ENCODE measurements at regions not wholly inside any gene's neighbourhood (a gene's known extent, or its start where the extent isn't known, plus 50 kb on each side); places are given as distances from the start of the nearest gene placed in this dataset.

DNA sequence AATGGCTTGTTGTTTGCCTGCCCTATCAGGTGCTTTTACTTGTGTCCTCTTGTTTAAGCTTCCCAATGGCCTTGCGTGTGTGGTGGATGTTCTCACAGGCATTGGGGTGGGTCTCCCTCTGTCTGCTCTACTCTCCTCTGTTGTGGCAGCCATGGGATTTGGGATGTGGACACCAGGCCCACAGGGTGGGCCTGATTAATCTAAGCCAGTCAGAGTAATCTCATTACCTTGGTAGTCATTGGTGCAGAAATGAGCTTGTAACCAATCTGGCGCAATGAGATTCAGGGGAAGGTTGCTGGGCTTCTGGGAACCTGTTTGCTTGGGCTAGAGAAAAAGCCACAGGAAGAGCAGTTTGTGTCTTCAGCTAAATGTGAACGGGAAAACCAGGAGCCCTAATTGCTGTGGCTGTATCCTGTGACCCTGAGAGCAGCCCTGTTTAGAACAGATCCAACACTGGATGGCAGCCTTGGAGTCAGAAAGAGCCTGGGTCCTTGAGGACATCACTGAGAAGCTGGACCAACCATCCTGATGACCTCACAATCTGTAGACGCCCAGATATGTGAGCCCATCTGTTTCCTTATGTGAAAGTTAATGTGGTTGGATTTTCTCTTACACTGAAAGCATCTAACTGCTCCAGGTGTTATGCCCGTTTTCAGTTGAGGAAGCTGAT, 157.3 kb upstream of the UBE2E1 start:
- TF ChIP-seq, protein P1, sequence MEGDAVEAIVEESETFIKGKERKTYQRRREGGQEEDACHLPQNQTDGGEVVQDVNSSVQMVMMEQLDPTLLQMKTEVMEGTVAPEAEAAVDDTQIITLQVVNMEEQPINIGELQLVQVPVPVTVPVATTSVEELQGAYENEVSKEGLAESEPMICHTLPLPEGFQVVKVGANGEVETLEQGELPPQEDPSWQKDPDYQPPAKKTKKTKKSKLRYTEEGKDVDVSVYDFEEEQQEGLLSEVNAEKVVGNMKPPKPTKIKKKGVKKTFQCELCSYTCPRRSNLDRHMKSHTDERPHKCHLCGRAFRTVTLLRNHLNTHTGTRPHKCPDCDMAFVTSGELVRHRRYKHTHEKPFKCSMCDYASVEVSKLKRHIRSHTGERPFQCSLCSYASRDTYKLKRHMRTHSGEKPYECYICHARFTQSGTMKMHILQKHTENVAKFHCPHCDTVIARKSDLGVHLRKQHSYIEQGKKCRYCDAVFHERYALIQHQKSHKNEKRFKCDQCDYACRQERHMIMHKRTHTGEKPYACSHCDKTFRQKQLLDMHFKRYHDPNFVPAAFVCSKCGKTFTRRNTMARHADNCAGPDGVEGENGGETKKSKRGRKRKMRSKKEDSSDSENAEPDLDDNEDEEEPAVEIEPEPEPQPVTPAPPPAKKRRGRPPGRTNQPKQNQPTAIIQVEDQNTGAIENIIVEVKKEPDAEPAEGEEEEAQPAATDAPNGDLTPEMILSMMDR (IDR thresholded peaks at IDR 0.05; ENCODE audit: insufficient read depth, low read length, poor library complexity, severe bottlenecking): no peak
- no peak for TF ChIP-seq EZH2phosphoT487 (conservative IDR thresholded peaks at IDR 0.05; ENCODE audit: low read length)
